Peyer's patch (tissue), 4 donors: ENCODE measurements at regions not wholly inside any gene's neighbourhood (a gene's known extent, or its start where the extent isn't known, plus 50 kb on each side); places are given as distances from the start of the nearest gene placed in this dataset.

Source experiments
- CTCF ChIP-seq, 6 experiments: fragments of 450-650 bp in 4 of 6; fragments of 200-600 bp in 2 of 6; sonication (generic) in 1 of 6; IDR thresholded peaks; one replicate each; pipeline ENCODE4 v1.5.1; 2017 to 2019; ENCODE audit warnings: antibody characterized with exemption in 6 of 6, mild to moderate bottlenecking in 3 of 6, moderate library complexity in 1 of 6
- POLR2A ChIP-seq, 2 donors: fragments of 450-650 bp; IDR thresholded peaks; one replicate each; pipeline ENCODE4 v1.5.1; 2017; ENCODE audit warnings: antibody characterized with exemption in 2 of 2, mild to moderate bottlenecking in 2 of 2, moderate library complexity in 2 of 2

- TF ChIP-seq CTCF (IDR thresholded peaks at IDR 0.05) (no peak), POLR2A (IDR thresholded peaks at IDR 0.05) (no peak)
These were observed 179.6 kb upstream of the ISX start for GRCh38 chr22:34886391-34886790.
